HEK293T (cell line): ENCODE measurements at regions not wholly inside any gene's neighbourhood (a gene's known extent, or its start where the extent isn't known, plus 50 kb on each side); places are given as distances from the start of the nearest gene placed in this dataset.

Experiments
- BHLHE40 ChIP-seq: fragments of 450-650 bp; IDR thresholded peaks from 2 replicates; pipeline ENCODE4 v1.6.1; 2016; ENCODE audit warnings: mild to moderate bottlenecking, moderate library complexity, borderline replicate concordance
- FOXA1 ChIP-seq: fragments of 450-650 bp; IDR thresholded peaks from 2 replicates; pipeline ENCODE4 v1.6.1; 2016; ENCODE audit warnings: mild to moderate bottlenecking
- HDGF ChIP-seq: fragments of 450-650 bp; IDR thresholded peaks from 2 replicates; pipeline ENCODE4 v1.6.1; 2017; ENCODE audit warnings: antibody characterized with exemption, borderline replicate concordance
- L3MBTL2 ChIP-seq: fragments of 450-650 bp; conservative IDR thresholded peaks from 2 replicates; pipeline ENCODE4 v1.6.1; 2016; ENCODE audit warnings: mild to moderate bottlenecking
- SP1 ChIP-seq: fragments of 450-650 bp; IDR thresholded peaks from 2 replicates; pipeline ENCODE4 v1.6.1; 2017
- ZNF384 ChIP-seq: fragments of 450-650 bp; IDR thresholded peaks from 2 replicates; pipeline ENCODE4 v1.6.1; 2016

- TF ChIP-seq SP1 (no peak), HDGF (no peak), BHLHE40 (no peak), ZNF384 (no peak), L3MBTL2 (no peak), FOXA1 (no peak)
Measured at GRCh38 chrX:131219271-131219670, 69.8 kb downstream of the IGSF1 start.
